Body of pancreas (tissue), 4 donors: ENCODE measurements at regions not wholly inside any gene's neighbourhood (a gene's known extent, or its start where the extent isn't known, plus 50 kb on each side); places are given as distances from the start of the nearest gene placed in this dataset.

Source experiments
- POLR2A ChIP-seq, 3 donors: fragments of 450-650 bp; IDR thresholded peaks; one replicate each; pipeline ENCODE4 v1.6.1; 2016; ENCODE audit warnings: antibody characterized with exemption in 3 of 3, mild to moderate bottlenecking in 2 of 3
- TF ChIP-seq, protein P1 (sequence below), 7 experiments: fragments of 450-650 bp in 4 of 7; fragments of 200-600 bp in 3 of 7; sonication (generic) in 3 of 7; IDR thresholded peaks; one replicate each; pipeline ENCODE4 v1.5.1; 2016 to 2019; ENCODE audit warnings: antibody characterized with exemption in 7 of 7

DNA sequence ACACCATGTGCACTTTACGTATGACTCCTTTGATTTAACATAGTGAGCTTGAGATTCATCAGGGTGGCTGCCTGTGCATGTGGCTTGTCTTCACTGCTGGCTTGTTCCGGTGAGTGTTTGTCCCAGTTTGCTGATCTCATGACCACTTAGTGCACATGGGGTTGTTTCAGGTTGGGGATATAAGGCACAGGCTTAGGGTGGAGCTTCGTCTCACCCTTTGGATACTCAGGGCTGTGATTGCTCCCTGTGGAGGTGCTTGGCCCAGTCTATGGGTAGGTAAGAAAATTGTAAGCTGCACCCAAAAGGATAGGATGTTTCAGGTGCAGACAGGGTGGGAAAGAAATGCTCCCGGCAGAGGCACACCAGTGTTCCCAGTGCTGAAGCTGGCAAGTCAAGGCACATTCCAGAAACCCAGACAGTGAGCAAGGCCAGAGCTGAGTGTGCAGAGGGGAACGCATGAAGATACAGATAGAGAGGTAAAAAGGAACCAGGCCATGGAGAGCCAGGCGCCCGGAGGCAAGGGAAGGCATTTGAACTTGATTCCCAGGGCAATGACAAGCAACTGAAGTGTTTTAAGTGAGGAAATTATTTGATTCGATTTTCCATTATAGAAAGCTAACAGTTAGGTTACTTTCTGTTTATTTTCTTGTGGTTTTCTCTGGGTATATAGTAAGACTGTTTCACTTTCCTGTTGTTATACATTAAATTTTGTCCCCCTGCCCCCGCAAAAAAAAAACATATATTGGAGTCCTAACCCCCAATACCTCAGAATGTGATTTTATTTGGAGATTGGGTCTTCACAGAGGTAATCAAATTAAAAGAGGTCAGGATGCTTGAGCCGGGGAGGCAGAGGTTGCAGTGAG lies 289.8 kb upstream of the KLF6 start:
- TF ChIP-seq POLR2A (IDR thresholded peaks at IDR 0.05) = no peak
- TF ChIP-seq, protein P1, sequence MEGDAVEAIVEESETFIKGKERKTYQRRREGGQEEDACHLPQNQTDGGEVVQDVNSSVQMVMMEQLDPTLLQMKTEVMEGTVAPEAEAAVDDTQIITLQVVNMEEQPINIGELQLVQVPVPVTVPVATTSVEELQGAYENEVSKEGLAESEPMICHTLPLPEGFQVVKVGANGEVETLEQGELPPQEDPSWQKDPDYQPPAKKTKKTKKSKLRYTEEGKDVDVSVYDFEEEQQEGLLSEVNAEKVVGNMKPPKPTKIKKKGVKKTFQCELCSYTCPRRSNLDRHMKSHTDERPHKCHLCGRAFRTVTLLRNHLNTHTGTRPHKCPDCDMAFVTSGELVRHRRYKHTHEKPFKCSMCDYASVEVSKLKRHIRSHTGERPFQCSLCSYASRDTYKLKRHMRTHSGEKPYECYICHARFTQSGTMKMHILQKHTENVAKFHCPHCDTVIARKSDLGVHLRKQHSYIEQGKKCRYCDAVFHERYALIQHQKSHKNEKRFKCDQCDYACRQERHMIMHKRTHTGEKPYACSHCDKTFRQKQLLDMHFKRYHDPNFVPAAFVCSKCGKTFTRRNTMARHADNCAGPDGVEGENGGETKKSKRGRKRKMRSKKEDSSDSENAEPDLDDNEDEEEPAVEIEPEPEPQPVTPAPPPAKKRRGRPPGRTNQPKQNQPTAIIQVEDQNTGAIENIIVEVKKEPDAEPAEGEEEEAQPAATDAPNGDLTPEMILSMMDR (IDR thresholded peaks at IDR 0.05) = no peak
